HepG2 (cell line): ENCODE measurements at regions not wholly inside any gene's neighbourhood (a gene's known extent, or its start where the extent isn't known, plus 50 kb on each side); places are given as distances from the start of the nearest gene placed in this dataset.

Source experiments
- ATAC-seq: fragments of 200-7000 bp; cut with Tn5 transposase; 3 replicates; pipeline ENCODE4 v1.9.1; 2020; ENCODE audit warnings: mild to moderate bottlenecking, moderate library complexity
- BruUV-seq: library from RNA; stranded (reverse); fragments of 400-500 nt; replicated peaks from 2 replicates; lab custom pipeline; 2021; lab: Mats Ljungman, UMichigan
- CTCF ChIA-PET: fragments of 300-600 bp; formaldehyde crosslinking; extraction: SDS; loops from one replicate; lab custom pipeline; 2021; ENCODE audit warnings: low total read pairs, inconsistent platforms, low intra/inter-chr PET ratio; lab: Yijun Ruan, JAX
- POLR2A ChIA-PET: fragments of 350-600 bp; sonication (Branson Sonifier 250); formaldehyde crosslinking; loops from one replicate; lab custom pipeline; 2020; ENCODE audit warnings: antibody characterized with exemption, inconsistent platforms; lab: Yijun Ruan, JAX
- DNase-seq: peaks from one replicate; pipeline ENCODE4 v3.0.0-alpha.2; 2015; ENCODE audit warnings: low spot score
- FAIRE-seq: peaks from 3 replicates; lab custom pipeline; 2011; peaks lifted over from hg19 to GRCh38; lab: Jason Lieb, UNC
- H2AFZ ChIP-seq: one replicate; pipeline ENCODE4 v1.6.1; 2011; ENCODE audit warnings: low read length, inconsistent platforms
- H3K27ac ChIP-seq: fragments of 300-600 bp; 3 replicates; pipeline ENCODE4 v1.8.0; 2011; ENCODE audit warnings: mixed run types, mild to moderate bottlenecking, mixed read lengths, low read length, inconsistent platforms; ENCODE audit not compliant: insufficient read depth; ENCODE audit errors: extremely low read length
- H3K27me3 ChIP-seq, 2 experiments: fragments of 200-600 bp in 1 of 2; 2 replicates in 1 of 2; 3 replicates in 1 of 2; pipeline versions ENCODE4 v1.6.0 to v1.8.0; 2011; ENCODE audit warnings: low read length in 2 of 2, mild to moderate bottlenecking in 2 of 2, moderate library complexity in 2 of 2, inconsistent platforms in 1 of 2; ENCODE audit not compliant: insufficient read depth in 2 of 2, control insufficient read depth in 1 of 2
- H3K36me3 ChIP-seq, 2 experiments: fragments of 200-600 bp in 1 of 2; replicated peaks in 1 of 2; 2 replicates in 1 of 2; 3 replicates in 1 of 2; pipeline versions ENCODE4 v1.5.1 to v1.8.0; 2011; ENCODE audit warnings: low read length in 2 of 2, inconsistent platforms in 1 of 2; ENCODE audit not compliant: insufficient read depth in 2 of 2, control insufficient read depth in 1 of 2
- H3K4me1 ChIP-seq: 2 replicates; pipeline ENCODE4 v1.5.1; 2012; ENCODE audit warnings: low read length, inconsistent platforms; ENCODE audit not compliant: insufficient read depth
- H3K4me2 ChIP-seq: 2 replicates; pipeline ENCODE4 v1.6.0; 2011; ENCODE audit warnings: low read depth, low read length, inconsistent platforms
- H3K4me3 ChIP-seq, 3 experiments: fragments of 200-600 bp in 1 of 3; sonication (generic), shearing (Covaris generic) in 1 of 3; replicated peaks in 1 of 3; 2 replicates each; pipeline ENCODE4 v1.5.1; 2011 to 2016; ENCODE audit warnings: low read length in 3 of 3, inconsistent platforms in 2 of 3, low read depth in 2 of 3, mild to moderate bottlenecking in 2 of 3, control low read depth in 1 of 3, mixed read lengths in 1 of 3; ENCODE audit not compliant: insufficient read depth in 1 of 3
- H3K79me2 ChIP-seq: one replicate; pipeline ENCODE4 v1.6.1; 2011; ENCODE audit warnings: low read length, inconsistent platforms; ENCODE audit not compliant: insufficient read depth
- H3K9ac ChIP-seq: 2 replicates; pipeline ENCODE4 v1.6.0; 2011; ENCODE audit warnings: mild to moderate bottlenecking, low read depth, low read length, inconsistent platforms; ENCODE audit not compliant: insufficient read depth
- H3K9me3 ChIP-seq: 2 replicates; pipeline ENCODE4 v1.5.1; 2012; ENCODE audit warnings: mild to moderate bottlenecking, low read length
- H4K20me1 ChIP-seq: 2 replicates; pipeline ENCODE4 v1.6.0; 2011; ENCODE audit warnings: inconsistent platforms, mild to moderate bottlenecking, low read length, moderate library complexity; ENCODE audit not compliant: insufficient read depth
- ADNP ChIP-seq: sonication (generic); formaldehyde crosslinking; IDR thresholded peaks from 2 replicates; pipeline ENCODE4 v1.4.0; 2020; ENCODE audit warnings: missing genetic modification reagents
- ATF7-NPFF ChIP-seq: sonication (generic); formaldehyde crosslinking; IDR thresholded peaks from 2 replicates; pipeline ENCODE4 v1.8.1; 2023; ENCODE audit warnings: mild to moderate bottlenecking, low read depth, missing genetic modification reagents, moderate library complexity
- BRD4 ChIP-seq: sonication (generic); formaldehyde crosslinking; IDR thresholded peaks from 2 replicates; pipeline ENCODE4 v1.4.0; 2020; ENCODE audit warnings: missing genetic modification reagents
- GATAD2A ChIP-seq: IDR thresholded peaks from 2 replicates; pipeline ENCODE4 v1.6.1; 2016
- JUN ChIP-seq: sonication (generic); formaldehyde crosslinking; IDR thresholded peaks from 2 replicates; pipeline ENCODE4 v1.4.0; 2020; ENCODE audit warnings: mild to moderate bottlenecking, missing genetic modification reagents
- KMT2B ChIP-seq: IDR thresholded peaks from 2 replicates; pipeline ENCODE4 v1.6.1; 2016; ENCODE audit warnings: missing genetic modification reagents, missing compliant biosample characterization
- MAFK ChIP-seq, 2 experiments: IDR thresholded peaks in 1 of 2; conservative IDR thresholded peaks in 1 of 2; 2 replicates each; pipeline ENCODE4 v1.6.1; 2011; ENCODE audit warnings: improper control_type of control experiment in 2 of 2, low read length in 2 of 2
- NFE2 ChIP-seq: sonication (generic); formaldehyde crosslinking; IDR thresholded peaks from 2 replicates; pipeline ENCODE4 v1.4.0; 2020; ENCODE audit warnings: missing genetic modification reagents
- NFIB ChIP-seq: sonication (generic); formaldehyde crosslinking; IDR thresholded peaks from 2 replicates; pipeline ENCODE4 v1.9.0; 2021; ENCODE audit warnings: missing genetic modification reagents, mild to moderate bottlenecking, borderline replicate concordance
- NFKBIZ ChIP-seq: IDR thresholded peaks from 2 replicates; pipeline ENCODE4 v1.6.1; 2018; ENCODE audit warnings: missing genetic modification reagents, missing compliant biosample characterization
- SMAD3 ChIP-seq: sonication (generic); formaldehyde crosslinking; IDR thresholded peaks from 2 replicates; pipeline ENCODE4 v1.4.0; 2020; ENCODE audit warnings: missing genetic modification reagents
- SNAPC4 ChIP-seq: sonication (generic); formaldehyde crosslinking; IDR thresholded peaks from 2 replicates; pipeline ENCODE4 v1.4.0; 2020; ENCODE audit warnings: mild to moderate bottlenecking, missing genetic modification reagents
- ZBTB33 ChIP-seq: sonication (generic); formaldehyde crosslinking; IDR thresholded peaks from 2 replicates; pipeline ENCODE4 v1.4.0; 2020; ENCODE audit warnings: missing genetic modification reagents
- ZFX ChIP-seq: sonication (generic); formaldehyde crosslinking; IDR thresholded peaks from 2 replicates; pipeline ENCODE4 v1.4.0; 2020; ENCODE audit warnings: mild to moderate bottlenecking, low read depth, missing genetic modification reagents, moderate library complexity
- ZNF124 ChIP-seq: sonication (generic); formaldehyde crosslinking; IDR thresholded peaks from 2 replicates; pipeline ENCODE4 v1.4.0; 2020; ENCODE audit warnings: missing genetic modification reagents
- WGBS: methylation state at CpG from one replicate; pipeline ENCODE4 v1.1.6; 2017; ENCODE audit warnings: low lambda C conversion rate; 5-methylcytosine and 5-hydroxymethylcytosine counted together
- in situ Hi-C: cut with HindIII; loops from 2 replicates; pipeline ENCODE4 v1.10.0; 2017; ENCODE audit warnings: low pct_unique_long_range_greater_than_20kb; ENCODE audit not compliant: extremely low pct_ligation_motif_present
- intact Hi-C: fragments of 100-400 bp; cut with micrococcal nuclease; formaldehyde crosslinking; loops from one replicate; pipeline ENCODE4 v1.10.0; 2022; ENCODE audit not compliant: unreplicated experiment
- TF ChIP-seq, protein P1 (sequence below): fragments of 450-650 bp; IDR thresholded peaks from 2 replicates; pipeline ENCODE4 v1.6.1; 2017

- no peak for ATAC-seq
- Histone ChIP-seq H3K79me2 (no peaks in the 10 kb centered on the region), H3K4me2 (no peak overlapping the region), H3K36me3 (no peaks in the 10 kb centered on the region), H3K9ac (no peak overlapping the region), H2AFZ (no peak overlapping the region), H3K27me3 (no peaks in the 10 kb centered on the region), H3K4me1 (no peaks in the 10 kb centered on the region), H3K27ac (no peak overlapping the region), H4K20me1 (no peaks in the 10 kb centered on the region), H3K4me3 (no peak overlapping the region), H3K9me3 (no peaks in the 10 kb centered on the region)
- in situ Hi-C loops (no loop called here), intact Hi-C loops (no loop called here)
- FAIRE-seq: no peak
- POLR2A ChIA-PET: no interaction called here
- TF ChIP-seq SNAPC4 (CRISPR knock-in tag): no peak
- TF ChIP-seq MAFK (conservative IDR thresholded peaks at IDR 0.05 in 1 of 2, IDR thresholded peaks at IDR 0.05 in 1 of 2; ENCODE audit: low read length in 2 of 2): no peak
- no peak for TF ChIP-seq ZBTB33
- no peak for TF ChIP-seq ATF7-NPFF (CRISPR knock-in tag)
- TF ChIP-seq ZNF124 (CRISPR knock-in tag): no peak
- no peak for TF ChIP-seq GATAD2A
- no peak for TF ChIP-seq NFIB (CRISPR knock-in tag)
- no peak for TF ChIP-seq ZFX
- TF ChIP-seq ADNP (CRISPR knock-in tag): no peak
- no peak for TF ChIP-seq BRD4 (CRISPR knock-in tag)
- TF ChIP-seq, protein P1, sequence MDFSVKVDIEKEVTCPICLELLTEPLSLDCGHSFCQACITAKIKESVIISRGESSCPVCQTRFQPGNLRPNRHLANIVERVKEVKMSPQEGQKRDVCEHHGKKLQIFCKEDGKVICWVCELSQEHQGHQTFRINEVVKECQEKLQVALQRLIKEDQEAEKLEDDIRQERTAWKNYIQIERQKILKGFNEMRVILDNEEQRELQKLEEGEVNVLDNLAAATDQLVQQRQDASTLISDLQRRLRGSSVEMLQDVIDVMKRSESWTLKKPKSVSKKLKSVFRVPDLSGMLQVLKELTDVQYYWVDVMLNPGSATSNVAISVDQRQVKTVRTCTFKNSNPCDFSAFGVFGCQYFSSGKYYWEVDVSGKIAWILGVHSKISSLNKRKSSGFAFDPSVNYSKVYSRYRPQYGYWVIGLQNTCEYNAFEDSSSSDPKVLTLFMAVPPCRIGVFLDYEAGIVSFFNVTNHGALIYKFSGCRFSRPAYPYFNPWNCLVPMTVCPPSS: no peak
- TF ChIP-seq JUN (CRISPR knock-in tag): no peak
- no peak for TF ChIP-seq KMT2B
- no peak for TF ChIP-seq SMAD3 (CRISPR knock-in tag)
- no peak for TF ChIP-seq NFKBIZ (CRISPR knock-in tag)
- no peak for TF ChIP-seq NFE2
- 2% methylated on average over 4 of the region's 4 CpGs for WGBS
- CTCF ChIA-PET: no interaction called here
- no TSS peak for BruUV-seq
- no peak for DNase-seq
Observed at GRCh38 chr13:107753291-107753690, 462.0 kb downstream of the LIG4 start.
